Omental fat pad (tissue), 3 donors: ENCODE measurements at regions not wholly inside any gene's neighbourhood (a gene's known extent, or its start where the extent isn't known, plus 50 kb on each side); places are given as distances from the start of the nearest gene placed in this dataset.

Source experiments
- ATAC-seq: fragments of 150-250 bp; one replicate; pipeline ENCODE4 v1.9.1; 2016; ENCODE audit warnings: mild to moderate bottlenecking, moderate library complexity; ENCODE audit not compliant: low FRiP score
- DNase-seq: peaks from one replicate; pipeline ENCODE4 v3.0.0-alpha.2; 2019; ENCODE audit warnings: low spot score
- TF ChIP-seq, protein P1 (sequence below), 3 donors: fragments of 450-650 bp; IDR thresholded peaks; one replicate each; pipeline ENCODE4 v1.5.1; 2016 to 2017; ENCODE audit warnings: antibody characterized with exemption in 3 of 3, mild to moderate bottlenecking in 3 of 3, moderate library complexity in 2 of 3

DNA sequence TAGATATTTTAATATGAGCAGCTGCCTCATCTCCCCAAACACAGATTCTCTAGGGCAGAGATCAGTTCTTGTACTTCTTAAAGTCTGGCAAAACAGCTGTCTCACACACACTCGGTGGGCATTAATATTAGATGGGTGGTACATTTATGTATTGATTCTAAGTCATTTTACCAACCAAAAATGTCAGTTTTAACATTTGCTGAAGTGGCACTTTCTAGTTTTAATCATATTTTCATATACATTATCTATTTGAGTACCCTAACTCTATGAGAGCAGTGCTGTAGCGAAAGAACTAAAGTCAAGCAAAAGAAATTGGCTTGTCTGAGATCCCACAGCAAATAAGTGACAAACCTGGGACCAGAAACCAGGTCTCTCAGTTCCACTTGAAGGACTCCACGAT is 134.5 kb upstream of the SPRY1 start:
- DNase-seq (no peak), ATAC-seq (no peak)
- TF ChIP-seq, protein P1, sequence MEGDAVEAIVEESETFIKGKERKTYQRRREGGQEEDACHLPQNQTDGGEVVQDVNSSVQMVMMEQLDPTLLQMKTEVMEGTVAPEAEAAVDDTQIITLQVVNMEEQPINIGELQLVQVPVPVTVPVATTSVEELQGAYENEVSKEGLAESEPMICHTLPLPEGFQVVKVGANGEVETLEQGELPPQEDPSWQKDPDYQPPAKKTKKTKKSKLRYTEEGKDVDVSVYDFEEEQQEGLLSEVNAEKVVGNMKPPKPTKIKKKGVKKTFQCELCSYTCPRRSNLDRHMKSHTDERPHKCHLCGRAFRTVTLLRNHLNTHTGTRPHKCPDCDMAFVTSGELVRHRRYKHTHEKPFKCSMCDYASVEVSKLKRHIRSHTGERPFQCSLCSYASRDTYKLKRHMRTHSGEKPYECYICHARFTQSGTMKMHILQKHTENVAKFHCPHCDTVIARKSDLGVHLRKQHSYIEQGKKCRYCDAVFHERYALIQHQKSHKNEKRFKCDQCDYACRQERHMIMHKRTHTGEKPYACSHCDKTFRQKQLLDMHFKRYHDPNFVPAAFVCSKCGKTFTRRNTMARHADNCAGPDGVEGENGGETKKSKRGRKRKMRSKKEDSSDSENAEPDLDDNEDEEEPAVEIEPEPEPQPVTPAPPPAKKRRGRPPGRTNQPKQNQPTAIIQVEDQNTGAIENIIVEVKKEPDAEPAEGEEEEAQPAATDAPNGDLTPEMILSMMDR (IDR thresholded peaks at IDR 0.05) = no peak

DNA sequence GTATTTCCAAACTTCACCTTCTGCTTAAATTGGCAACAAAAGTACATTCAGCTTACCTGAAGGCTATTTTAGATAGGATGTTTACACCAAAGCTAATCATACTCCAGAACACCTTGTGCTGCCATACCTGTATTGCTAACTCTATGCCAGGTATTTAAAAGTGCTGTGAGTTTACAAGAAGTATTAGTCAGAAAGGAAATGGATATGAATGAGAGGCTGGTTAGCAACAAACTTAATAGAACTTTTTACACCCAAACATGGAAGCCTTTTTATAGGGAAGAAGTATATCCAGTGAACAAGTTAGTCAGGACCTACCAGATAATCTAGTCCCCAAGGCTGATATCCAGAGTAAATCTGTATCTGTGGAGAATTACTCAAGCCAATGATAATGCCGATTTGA is 131.2 kb upstream of the SPRY1 start:
- DNase-seq (no peak), ATAC-seq (no peak)
- TF ChIP-seq, protein P1 (IDR thresholded peaks at IDR 0.05) = no peak

GRCh38 chr4:123266221-123266620 is 130.4 kb upstream of the SPRY1 start:
- ATAC-seq (no peak), DNase-seq (no peak)
- TF ChIP-seq, protein P1 (IDR thresholded peaks at IDR 0.05) = no peak

- TF ChIP-seq, protein P1 (IDR thresholded peaks at IDR 0.05) = no peak
- no peak for DNase-seq
- ATAC-seq = no peak
Observed at GRCh38 chr4:123278755-123279154, 117.8 kb upstream of the SPRY1 start.

DNA sequence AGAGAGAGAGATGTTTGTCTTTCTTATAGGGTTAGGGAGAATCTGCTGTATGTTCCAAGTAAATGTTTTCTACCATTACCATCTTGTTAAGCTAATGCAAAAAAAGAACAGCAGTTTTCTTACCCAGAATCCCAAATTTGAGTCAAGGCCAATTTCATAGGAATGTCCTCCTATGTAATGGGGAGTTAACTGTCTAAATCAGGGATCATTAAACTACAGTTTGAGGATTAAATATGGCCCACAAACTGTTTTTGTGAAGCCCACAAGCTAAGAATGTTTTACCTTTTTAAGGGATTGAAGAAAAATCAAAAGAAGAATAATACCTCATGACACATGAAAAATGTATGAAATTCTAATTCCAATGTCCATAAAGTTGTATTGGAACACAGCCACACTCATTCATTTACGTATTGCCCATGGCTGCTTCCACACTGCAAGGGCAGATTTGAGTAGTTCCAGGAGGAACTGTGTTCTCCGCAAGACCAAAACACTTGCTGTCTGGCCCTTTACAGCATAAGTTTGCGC is 113.2 kb upstream of the SPRY1 start:
- ATAC-seq (no peak), DNase-seq (no peak)
- TF ChIP-seq, protein P1 (IDR thresholded peaks at IDR 0.05) = no peak

GRCh38 chr4:123284168-123284567 is 112.4 kb upstream of the SPRY1 start:
- ATAC-seq = no peak
- TF ChIP-seq, protein P1 (IDR thresholded peaks at IDR 0.05) = no peak
- no peak for DNase-seq

DNA sequence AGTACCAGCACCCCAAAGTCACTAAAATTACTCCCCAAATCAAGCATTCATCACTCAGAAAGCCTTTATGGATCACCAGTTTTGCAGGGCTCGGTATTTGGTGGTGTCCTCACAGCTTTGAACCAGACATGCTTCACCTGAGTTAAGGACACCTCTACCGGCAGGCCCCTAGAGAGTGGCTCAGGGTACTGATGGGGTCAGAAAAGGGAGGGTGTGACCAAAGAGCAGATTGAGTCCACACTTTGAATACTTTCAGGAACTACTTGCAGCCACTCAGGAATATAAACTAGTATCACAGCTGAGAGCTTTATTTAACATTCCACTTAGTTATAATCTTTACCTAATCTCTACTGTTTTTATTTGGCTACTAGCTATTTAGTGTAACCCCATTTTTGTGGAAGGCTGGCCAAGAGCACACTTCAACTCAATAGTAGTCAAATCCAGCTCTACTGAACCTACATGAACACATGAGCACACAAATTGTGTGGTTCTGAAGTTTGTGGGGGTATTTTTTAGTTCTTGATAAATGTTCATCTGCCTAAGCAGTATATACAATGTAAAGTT is 109.6 kb upstream of the SPRY1 start:
- DNase-seq (no peak), ATAC-seq (no peak)
- TF ChIP-seq, protein P1 (IDR thresholded peaks at IDR 0.05) = no peak
